Motor neuron (in vitro differentiated cells): ENCODE measurements at regions not wholly inside any gene's neighbourhood (a gene's known extent, or its start where the extent isn't known, plus 50 kb on each side); places are given as distances from the start of the nearest gene placed in this dataset.

Experiments
- ATAC-seq, 8 experiments: fragments of 200-7000 bp; cut with Tn5 transposase; replicated peaks in 6 of 8; 2 replicates each; pipeline ENCODE4 v1.8.0; 2021; ENCODE audit warnings: mild to moderate bottlenecking in 8 of 8, moderate library complexity in 8 of 8
- H3K27ac ChIP-seq, 2 donors: fragments of 250-450 bp; sonication (Bioruptor Pico); 2 replicates each; pipeline ENCODE4 v1.9.0; 2021; ENCODE audit warnings: antibody characterized with exemption in 2 of 2, mild to moderate bottlenecking in 2 of 2, moderate library complexity in 1 of 2
- H3K4me1 ChIP-seq, 2 donors: fragments of 250-450 bp; sonication (Bioruptor Pico); replicated peaks in 1 of 2; 2 replicates each; pipeline ENCODE4 v1.6.1; 2021; ENCODE audit warnings: antibody characterized with exemption in 2 of 2, mild to moderate bottlenecking in 2 of 2, moderate library complexity in 1 of 2
- H3K4me3 ChIP-seq, 5 donors: fragments of 250-450 bp; sonication (Bioruptor Pico); 2 replicates each; pipeline ENCODE4 v1.9.0; 2021; ENCODE audit warnings: antibody characterized with exemption in 5 of 5, mild to moderate bottlenecking in 5 of 5, moderate library complexity in 4 of 5
- WGBS, 10 experiments: fragments of 450-650 bp; shearing (Covaris generic); methylation state at CpG; one replicate each; pipeline ENCODE4 v1.0.0; 2022; 5-methylcytosine and 5-hydroxymethylcytosine counted together
- in situ Hi-C, 9 experiments: fragments of 400-800 bp; cut with MboI; loops; one replicate each; pipeline ENCODE4 v1.15.0; 2021; ENCODE audit warnings: low sequenced_read_pairs in 9 of 9, low pct_unique_long_range_greater_than_20kb in 2 of 9; ENCODE audit not compliant: unreplicated experiment in 9 of 9

DNA sequence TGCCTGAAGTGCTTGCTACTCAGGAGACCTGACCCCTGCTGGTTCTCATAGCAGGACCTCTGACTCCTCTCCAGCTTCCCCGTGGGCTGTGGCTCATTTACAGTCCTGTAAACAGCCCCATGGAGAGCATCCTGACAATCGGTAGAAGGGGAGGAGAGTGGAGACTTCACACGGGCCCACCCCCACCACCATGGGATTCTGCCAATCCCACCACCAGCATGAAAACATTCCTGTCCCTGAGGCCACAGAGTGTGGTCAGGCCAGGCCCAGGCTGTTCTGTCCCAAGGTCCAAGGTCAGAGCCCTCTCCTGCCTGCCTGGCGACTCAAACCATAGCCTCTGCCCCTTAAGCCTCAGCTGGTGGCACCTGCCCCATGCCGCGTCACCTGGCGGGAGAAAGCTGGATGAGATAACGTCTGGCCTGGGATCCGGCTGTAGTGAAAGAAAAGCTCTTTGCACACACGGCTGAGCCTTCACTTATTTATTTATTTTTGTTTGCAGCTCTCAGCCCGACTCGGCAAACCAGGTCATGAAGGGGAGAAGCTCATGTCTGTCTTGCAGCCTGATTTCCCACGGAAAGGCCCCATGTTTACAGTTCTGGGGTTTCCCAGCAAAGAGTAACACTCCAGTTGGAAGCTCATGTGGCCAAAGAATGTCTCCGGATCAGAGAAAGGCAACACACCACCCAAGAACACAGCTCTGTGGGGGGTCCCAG is 293.6 kb upstream of the ZMIZ1 start:
- Histone ChIP-seq H3K4me3 (no peak overlapping the region), H3K27ac (peak overlapping the region in 1 of 2 donors; percentile 43), H3K4me1 (peaks cover 31 to 38% of the 10 kb centered on the region in 2 donors)
- no peak for ATAC-seq
- 47 to 95% (median 67%) methylated on average over 1 to 9 of the region's 14 CpGs; no CpG with 5 or more reads in 4 of the 10 experiments for WGBS, 10 experiments
- in situ Hi-C loops = no loop called here

DNA sequence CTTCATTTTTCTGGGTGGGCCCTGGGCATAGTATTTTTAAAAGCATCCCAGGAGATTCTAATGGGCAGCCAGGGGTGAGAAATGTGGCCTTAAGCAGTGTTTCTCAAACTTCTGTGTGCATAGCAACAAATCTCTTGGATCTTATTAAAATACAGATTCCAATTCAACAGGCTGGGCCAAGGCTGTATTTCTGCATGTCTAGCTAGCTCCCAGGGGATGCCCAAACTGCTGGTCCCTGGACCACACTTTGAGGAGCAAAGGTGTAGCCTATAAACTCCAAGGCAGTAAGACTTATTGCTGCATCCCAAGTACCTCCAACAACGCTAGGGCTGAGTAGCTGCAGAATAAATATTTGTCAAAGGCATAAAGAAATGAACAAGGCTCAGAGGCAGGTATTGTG is 292.9 kb upstream of the ZMIZ1 start:
- in situ Hi-C loops = no loop called here
- 29 to 100% (median 68%) methylated on average over 1 of the region's 1 CpG; no CpG with 5 or more reads in 6 of the 10 experiments for WGBS, 10 experiments
- Histone ChIP-seq H3K27ac (no peak overlapping the region), H3K4me1 (peaks cover 34 to 43% of the 10 kb centered on the region in 2 donors), H3K4me3 (no peak overlapping the region)
- ATAC-seq = no peak

DNA sequence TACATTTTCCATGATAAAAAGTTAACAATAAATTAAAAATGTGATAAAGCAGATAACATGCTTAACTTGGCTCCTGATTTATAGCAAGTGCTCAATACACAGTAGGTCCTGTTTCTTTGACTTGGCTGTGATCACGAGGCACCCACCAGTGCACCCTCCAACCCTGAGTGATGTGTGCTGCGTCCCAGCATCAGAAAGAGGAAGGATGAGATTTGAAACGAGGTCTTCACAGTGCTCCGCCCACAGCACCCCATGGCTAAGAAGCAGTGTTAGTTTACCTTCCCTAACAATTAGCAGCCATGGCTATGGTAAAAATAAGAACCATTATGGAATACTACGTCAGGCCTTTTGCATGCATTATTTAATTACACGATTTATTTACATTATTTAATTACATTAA is 292.0 kb upstream of the ZMIZ1 start:
- no peak overlapping the region for H3K4me3 ChIP-seq
- peaks cover 39 to 47% of the 10 kb centered on the region in 2 donors for H3K4me1 ChIP-seq
- in situ Hi-C loops = no loop called here
- no peak overlapping the region for H3K27ac ChIP-seq
- WGBS, 10 experiments = 50 to 100% (median 65%) methylated on average over 1 to 6 of the region's 6 CpGs; no CpG with 5 or more reads in 2 of the 10 experiments
- ATAC-seq = no peak

DNA sequence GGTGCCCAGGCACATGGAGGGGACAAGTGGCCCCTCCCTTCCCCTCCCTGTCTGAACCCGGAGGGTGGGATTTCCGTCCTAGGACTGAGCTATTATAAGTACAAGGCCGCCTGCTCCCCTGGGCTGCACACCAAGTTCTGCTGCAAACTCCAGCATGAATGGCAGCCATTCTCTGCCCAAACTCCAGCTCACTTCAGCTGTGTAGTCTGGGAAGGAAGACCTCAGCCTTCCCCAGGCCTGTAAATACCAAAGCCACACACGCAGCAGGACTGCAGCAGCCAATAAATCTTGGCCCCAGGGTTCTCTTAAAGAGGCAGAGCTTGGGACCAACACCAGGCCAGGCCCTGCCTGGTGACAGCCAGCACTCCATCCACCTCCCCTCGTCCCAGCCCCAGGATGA is 291.3 kb upstream of the ZMIZ1 start:
- H3K4me1 ChIP-seq = peaks cover 33 to 41% of the 10 kb centered on the region in 2 donors
- H3K4me3 ChIP-seq = no peak overlapping the region
- in situ Hi-C loops = no loop called here
- ATAC-seq = peak in 7 of 8 experiments; percentile 50 to 96 (median 92)
- H3K27ac ChIP-seq = peak overlapping the region; percentile 18 to 30
- WGBS, 10 experiments = 8 to 60% (median 27%) methylated on average over 1 to 2 of the region's 5 CpGs; no CpG with 5 or more reads in 6 of the 10 experiments

DNA sequence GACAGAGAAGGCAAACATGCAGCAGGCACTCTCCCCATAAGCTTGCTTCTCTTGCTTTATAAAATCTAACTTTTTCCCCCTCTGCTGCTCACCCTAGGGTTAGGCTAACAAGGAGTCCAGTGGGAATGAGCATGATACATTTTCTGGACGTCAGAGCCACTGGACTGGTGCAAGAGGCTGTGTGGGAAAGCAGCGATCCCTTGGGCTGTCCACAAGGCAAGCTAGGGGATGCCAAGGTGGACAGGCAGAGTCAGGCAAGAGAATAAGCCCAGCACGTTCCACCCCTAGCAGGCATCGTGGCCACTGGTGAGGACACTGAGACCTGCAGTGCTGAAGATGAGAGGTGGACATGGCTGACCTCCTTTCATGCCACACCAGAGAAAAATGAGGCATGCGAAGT is 290.9 kb upstream of the ZMIZ1 start:
- WGBS, 10 experiments = 75 to 100% (median 82%) methylated on average over 1 to 3 of the region's 5 CpGs; no CpG with 5 or more reads in 6 of the 10 experiments
- in situ Hi-C loops = no loop called here
- ATAC-seq = no peak
- no peak overlapping the region for H3K27ac ChIP-seq
- H3K4me3 ChIP-seq = no peak overlapping the region
- peaks cover 33 to 40% of the 10 kb centered on the region in 2 donors for H3K4me1 ChIP-seq

DNA sequence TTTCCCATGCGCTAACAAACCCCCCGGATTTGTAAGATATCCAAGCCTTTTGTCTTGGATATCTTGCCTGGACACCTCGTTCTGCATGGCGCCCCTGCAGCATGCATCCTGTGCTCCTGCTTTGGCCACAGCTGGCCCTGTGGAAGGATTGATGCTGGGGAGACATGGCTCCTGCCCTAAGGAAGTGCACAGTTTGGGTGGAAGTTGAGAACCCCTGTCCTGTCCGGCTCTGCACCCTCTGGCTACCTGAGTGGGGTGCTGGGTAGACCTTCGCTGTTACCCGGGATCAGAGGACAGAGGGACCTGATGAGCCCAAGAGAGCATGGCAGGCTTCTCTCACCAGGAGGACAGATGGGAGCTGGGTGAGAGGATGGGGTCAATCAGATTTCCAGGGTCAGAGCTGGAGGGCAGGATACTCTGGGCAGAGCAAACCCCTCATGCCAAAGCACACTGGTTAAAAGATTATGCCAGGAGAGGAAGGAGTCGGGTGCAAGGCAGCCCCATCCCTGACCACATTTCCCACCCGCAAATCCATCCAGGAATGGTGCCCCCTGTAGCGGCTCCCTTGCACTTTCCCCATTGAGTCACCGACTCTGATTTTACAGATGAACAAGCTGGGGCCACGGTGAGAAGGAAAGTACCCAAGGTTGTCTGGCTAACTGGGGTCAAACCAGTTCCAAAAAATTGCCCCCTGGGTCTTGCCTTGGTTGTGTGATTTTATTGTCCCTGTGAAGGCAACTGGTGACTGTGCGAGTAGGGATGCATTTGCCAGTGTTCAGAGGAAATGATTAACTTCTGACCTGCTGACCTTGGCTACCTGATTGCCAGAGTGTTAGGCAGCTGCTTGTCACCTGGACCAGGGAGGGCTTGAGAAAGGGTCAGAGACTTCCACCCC is 290.1 kb upstream of the ZMIZ1 start:
- WGBS, 10 experiments = 60 to 100% (median 84%) methylated on average over 1 to 10 of the region's 13 CpGs; no CpG with 5 or more reads in 2 of the 10 experiments
- no peak overlapping the region for H3K27ac ChIP-seq
- in situ Hi-C loops = no loop called here
- no peak for ATAC-seq
- peaks cover 33 to 40% of the 10 kb centered on the region in 2 donors for H3K4me1 ChIP-seq
- no peak overlapping the region for H3K4me3 ChIP-seq

DNA sequence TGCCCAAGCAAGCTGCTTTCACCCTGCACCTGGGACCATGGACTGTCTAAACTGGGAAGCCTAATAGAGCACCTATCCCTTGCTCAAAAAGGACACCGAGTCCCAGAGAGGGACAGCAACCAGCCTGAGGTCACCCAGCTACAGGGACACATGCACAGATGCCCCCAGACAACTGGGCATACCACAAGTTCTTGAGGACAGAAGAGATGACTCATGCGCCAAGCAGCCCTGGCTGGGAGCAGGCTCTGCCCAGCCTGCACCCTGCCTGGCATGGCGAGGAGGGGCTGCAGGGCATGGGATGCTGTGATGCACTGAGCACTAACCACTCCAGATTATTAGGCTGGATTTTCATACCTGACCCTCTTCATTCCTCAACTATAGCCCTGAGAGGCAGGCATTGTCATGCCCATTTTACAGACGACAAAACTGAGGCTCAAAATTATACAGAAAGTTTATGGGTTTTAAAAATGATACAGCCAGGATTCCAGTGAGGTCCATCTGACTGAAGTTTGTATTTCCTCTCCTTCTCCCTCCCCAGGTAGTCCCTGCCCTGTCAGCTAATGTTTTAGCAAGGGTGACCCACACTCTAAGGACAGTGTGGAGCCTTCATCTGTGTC is 289.3 kb upstream of the ZMIZ1 start:
- Histone ChIP-seq H3K4me3 (no peak overlapping the region), H3K4me1 (peaks cover 33 to 40% of the 10 kb centered on the region in 2 donors), H3K27ac (no peak overlapping the region)
- WGBS, 10 experiments = 60 to 100% (median 89%) methylated on average over 1 to 4 of the region's 4 CpGs; no CpG with 5 or more reads in 2 of the 10 experiments
- in situ Hi-C loops = no loop called here
- no peak for ATAC-seq

DNA sequence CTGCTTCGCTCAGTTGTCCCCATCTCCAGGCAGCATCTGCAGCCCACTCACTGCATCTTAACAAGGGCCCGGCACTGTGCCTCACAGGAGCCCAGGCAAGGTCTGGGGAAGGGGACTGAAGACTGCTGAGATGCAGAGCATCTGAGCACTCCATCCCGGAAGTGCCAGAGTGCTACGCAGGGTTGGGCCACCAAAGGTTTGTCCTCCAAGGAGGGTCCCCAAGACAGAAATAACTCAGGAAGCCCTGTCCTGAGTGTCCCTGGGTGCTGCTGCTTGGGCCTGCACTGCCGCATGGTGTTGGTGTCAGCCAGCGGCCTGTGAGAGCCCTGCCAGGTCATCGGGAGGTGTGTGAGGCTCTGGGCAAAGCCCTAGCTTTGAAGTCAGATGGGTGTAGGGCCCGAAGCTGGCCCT is 288.2 kb upstream of the ZMIZ1 start:
- ATAC-seq = no peak
- peaks cover 33% of the 10 kb centered on the region in 2 donors for H3K4me1 ChIP-seq
- in situ Hi-C loops = no loop called here

DNA sequence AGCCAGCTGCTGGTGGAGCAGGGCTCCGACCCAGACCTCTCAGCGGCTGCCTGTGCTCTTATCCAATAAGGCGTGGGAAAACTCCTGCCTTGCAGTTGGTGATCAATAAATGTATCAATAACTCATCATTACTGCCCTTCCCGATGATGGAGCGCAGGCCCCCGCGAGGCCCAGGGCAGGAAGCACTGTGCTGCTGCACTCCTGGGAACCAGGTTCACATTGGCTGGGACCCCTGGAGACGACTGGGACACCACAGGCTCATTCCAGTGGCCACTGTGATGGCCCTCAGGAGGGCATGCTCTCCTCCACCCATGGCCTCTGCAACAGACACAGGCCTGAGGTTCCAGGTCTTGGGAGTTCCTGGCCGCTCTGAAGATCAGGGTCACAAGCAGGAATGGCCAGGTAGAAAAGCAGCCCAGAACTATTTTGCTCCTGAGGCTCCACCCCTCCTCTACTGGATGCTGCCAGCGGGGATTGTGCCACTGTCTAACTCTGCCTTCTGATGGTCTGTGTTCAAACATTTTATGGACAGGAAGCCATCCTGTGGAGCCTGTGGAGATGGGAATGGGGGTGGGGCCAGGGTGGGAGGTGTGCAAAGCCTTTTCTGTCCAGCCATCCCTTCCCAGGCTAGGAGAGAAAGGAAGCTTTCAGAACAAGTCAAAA is 287.4 kb upstream of the ZMIZ1 start:
- 80 to 100% (median 95%) methylated on average over 2 to 7 of the region's 10 CpGs; no CpG with 5 or more reads in 6 of the 10 experiments for WGBS, 10 experiments
- in situ Hi-C loops = no loop called here
- H3K4me3 ChIP-seq = no peak overlapping the region
- H3K4me1 ChIP-seq = peaks cover 28 to 33% of the 10 kb centered on the region in 2 donors
- peak in 1 of 8 experiments; percentile 47 for ATAC-seq
- no peak overlapping the region for H3K27ac ChIP-seq

More for the DNA sequence above, 288.2 kb upstream of the ZMIZ1 start:
- Histone ChIP-seq H3K27ac (peak overlapping the region in 1 of 2 donors; percentile 44), H3K4me3 (no peak overlapping the region)
- WGBS, 10 experiments = 93 to 100% (median 100%) methylated on average over 1 to 2 of the region's 8 CpGs; no CpG with 5 or more reads in 6 of the 10 experiments

DNA sequence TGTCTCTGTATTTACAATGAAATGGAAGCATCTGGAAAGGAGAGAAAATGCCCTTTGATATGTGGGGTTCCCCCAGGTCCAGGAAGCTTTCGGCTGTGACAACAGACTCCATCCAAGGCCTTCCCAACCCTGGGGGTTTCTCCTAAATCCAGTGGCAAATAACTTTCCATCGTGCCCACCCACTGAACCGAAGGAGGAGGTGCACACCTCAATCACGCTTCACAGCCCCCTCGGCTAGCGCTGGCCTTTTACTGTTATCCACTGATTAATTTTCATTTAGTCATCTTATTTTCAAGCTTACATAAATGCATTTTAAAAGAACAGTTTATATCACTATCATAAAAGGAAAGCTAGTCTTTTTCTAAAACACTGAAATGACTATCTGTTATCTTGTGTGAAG is 286.8 kb upstream of the ZMIZ1 start:
- in situ Hi-C loops = no loop called here
- no peak for ATAC-seq
- no peak overlapping the region for H3K4me3 ChIP-seq
- 40 to 100% (median 92%) methylated on average over 1 to 5 of the region's 6 CpGs; no CpG with 5 or more reads in 5 of the 10 experiments for WGBS, 10 experiments
- no peak overlapping the region for H3K27ac ChIP-seq
- H3K4me1 ChIP-seq = peaks cover 24 to 27% of the 10 kb centered on the region in 2 donors

DNA sequence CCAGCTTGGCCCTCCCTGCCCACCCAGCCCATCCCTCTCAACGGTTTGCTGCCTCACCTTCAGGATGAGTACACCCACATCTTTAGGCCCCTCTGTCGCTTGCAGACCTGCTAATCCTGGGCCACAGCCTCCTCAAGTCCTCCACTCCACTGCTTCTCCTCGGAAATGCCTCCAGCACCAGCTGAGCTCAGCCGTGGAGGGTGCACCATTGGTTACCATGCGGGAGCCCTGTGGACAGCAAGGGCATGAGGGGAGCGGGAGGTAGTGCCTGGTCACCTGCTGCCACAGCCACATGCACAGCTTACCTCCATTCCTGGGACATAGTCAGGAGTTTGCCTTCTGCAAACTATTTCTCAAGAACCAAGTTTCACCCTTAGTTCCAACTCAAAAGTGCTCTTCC is 286.3 kb upstream of the ZMIZ1 start:
- no peak overlapping the region for H3K27ac ChIP-seq
- no peak for ATAC-seq
- in situ Hi-C loops = no loop called here
- WGBS, 10 experiments = 64 to 100% (median 90%) methylated on average over 1 to 3 of the region's 6 CpGs; no CpG with 5 or more reads in 6 of the 10 experiments
- H3K4me3 ChIP-seq = no peak overlapping the region
- H3K4me1 ChIP-seq = peaks cover 22 to 23% of the 10 kb centered on the region in 2 donors

DNA sequence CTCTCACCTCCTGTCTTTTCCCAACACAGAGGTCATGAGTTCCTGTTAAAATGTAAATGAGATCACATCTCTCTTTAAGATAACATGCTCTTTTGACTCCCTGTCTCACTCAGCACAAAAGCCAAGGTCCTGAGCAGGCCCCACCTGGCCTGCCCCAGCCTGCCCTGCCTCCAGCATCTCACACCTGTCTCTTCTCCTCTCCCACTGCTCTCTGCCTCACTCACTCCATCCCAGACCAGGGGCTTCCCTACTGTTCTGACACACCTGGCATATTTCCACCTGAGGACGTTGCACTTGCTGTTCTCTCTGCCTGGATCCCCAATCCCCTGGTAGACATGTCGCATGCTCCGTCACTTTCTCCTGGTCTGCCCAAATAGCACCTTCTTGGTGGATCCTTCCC is 285.0 kb upstream of the ZMIZ1 start:
- no peak for ATAC-seq
- in situ Hi-C loops = no loop called here
- 60 to 100% (median 95%) methylated on average over 1 to 3 of the region's 3 CpGs; no CpG with 5 or more reads in 2 of the 10 experiments for whole genome bisulfite sequencing, 10 experiments

More for the DNA sequence above, 285.0 kb upstream of the ZMIZ1 start:
- Histone ChIP-seq H3K4me1 (peaks cover 12 to 17% of the 10 kb centered on the region in 2 donors), H3K4me3 (no peak overlapping the region), H3K27ac (no peak overlapping the region)
